ENCODE measurements at regions not wholly inside any gene's neighbourhood (a gene's known extent, or its start where the extent isn't known, plus 50 kb on each side); places are given as distances from the start of the nearest gene placed in this dataset.

GRCh38 chr2:126802316-126802715, 96.4 kb upstream of the TEX51 start:
- Mint-ChIP-seq H3K9me3 (no peaks in the 10 kb centered on the region), H3K4me3 (no peak overlapping the region), H3K4me1 (no peaks in the 10 kb centered on the region), H3K36me3 (ENCODE audit: insufficient read depth) (no peaks in the 10 kb centered on the region), H3K27me3 (peaks cover 27% of the 10 kb centered on the region), H3K27ac (ENCODE audit: low read depth) (no peak overlapping the region)
- DNase-seq (ENCODE audit: low spot score in 2 of 2) (no peak), ATAC-seq (replicated peaks; ENCODE audit: extremely low read depth, poor library complexity, severe bottlenecking) (no peak)

- no peak overlapping the region for H3K27ac Mint-ChIP-seq (ENCODE audit: low read depth)
- no peak for DNase-seq (ENCODE audit: low spot score in 2 of 2)
- H3K4me1 Mint-ChIP-seq: no peaks in the 10 kb centered on the region
- ATAC-seq (replicated peaks; ENCODE audit: extremely low read depth, poor library complexity, severe bottlenecking): no peak
- no peaks in the 10 kb centered on the region for H3K9me3 Mint-ChIP-seq
- H3K36me3 Mint-ChIP-seq (ENCODE audit: insufficient read depth): no peaks in the 10 kb centered on the region
- peaks cover 26% of the 10 kb centered on the region for H3K27me3 Mint-ChIP-seq
- H3K4me3 Mint-ChIP-seq: no peak overlapping the region
These were observed 95.8 kb upstream of the TEX51 start for GRCh38 chr2:126802774-126803433.

DNA sequence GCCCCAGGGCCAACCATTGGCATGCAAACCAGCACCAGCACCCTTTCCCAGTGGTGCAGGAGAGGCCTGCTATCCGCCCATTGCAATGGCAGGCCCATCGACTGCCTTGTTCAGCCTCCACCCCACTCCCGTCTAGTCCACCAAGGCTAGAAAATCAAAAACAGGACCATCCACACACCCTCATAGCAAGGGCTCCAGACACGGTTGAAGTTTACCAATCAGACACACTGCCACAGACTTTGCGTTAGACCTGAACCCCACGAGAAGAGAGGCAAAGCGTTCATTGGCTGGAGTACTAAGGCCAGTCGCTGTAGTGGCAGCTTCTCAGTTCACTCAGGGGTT, 95.3 kb upstream of the TEX51 start:
- no peak for DNase-seq (ENCODE audit: low spot score in 2 of 2)
- H3K4me1 Mint-ChIP-seq: no peaks in the 10 kb centered on the region
- H3K27ac Mint-ChIP-seq (ENCODE audit: low read depth): no peak overlapping the region
- no peaks in the 10 kb centered on the region for H3K9me3 Mint-ChIP-seq
- H3K36me3 Mint-ChIP-seq (ENCODE audit: insufficient read depth): no peaks in the 10 kb centered on the region
- ATAC-seq (replicated peaks; ENCODE audit: extremely low read depth, poor library complexity, severe bottlenecking): no peak
- no peak overlapping the region for H3K4me3 Mint-ChIP-seq
- peaks cover 28% of the 10 kb centered on the region for H3K27me3 Mint-ChIP-seq

DNA sequence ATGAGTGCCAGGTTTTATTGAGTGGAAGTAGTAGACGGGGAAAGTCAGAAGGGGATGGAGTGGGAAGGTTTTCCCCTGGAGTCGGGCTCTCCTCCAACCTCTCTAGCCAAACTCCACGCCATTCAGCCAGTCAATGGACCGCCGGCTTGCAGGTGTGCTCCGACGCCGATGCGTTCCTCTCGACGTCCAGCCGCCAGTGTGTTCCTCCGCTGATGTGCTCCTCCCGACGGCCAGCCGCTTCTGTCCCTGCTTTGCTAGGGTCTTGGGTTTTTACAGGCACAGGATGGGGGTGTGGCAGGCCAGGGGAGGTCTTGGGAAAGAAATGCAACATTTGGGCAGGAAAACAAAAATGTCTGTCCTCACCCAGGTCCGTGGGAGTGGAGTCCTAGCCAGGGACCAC, 94.3 kb upstream of the TEX51 start:
- no peaks in the 10 kb centered on the region for H3K9me3 Mint-ChIP-seq
- no peaks in the 10 kb centered on the region for H3K4me1 Mint-ChIP-seq
- H3K27ac Mint-ChIP-seq (ENCODE audit: low read depth): no peak overlapping the region
- H3K4me3 Mint-ChIP-seq: no peak overlapping the region
- H3K27me3 Mint-ChIP-seq: peaks cover 27% of the 10 kb centered on the region
- ATAC-seq (replicated peaks; ENCODE audit: extremely low read depth, poor library complexity, severe bottlenecking) (no peak), DNase-seq (ENCODE audit: low spot score in 2 of 2) (no peak)
- H3K36me3 Mint-ChIP-seq (ENCODE audit: insufficient read depth): no peaks in the 10 kb centered on the region

DNA sequence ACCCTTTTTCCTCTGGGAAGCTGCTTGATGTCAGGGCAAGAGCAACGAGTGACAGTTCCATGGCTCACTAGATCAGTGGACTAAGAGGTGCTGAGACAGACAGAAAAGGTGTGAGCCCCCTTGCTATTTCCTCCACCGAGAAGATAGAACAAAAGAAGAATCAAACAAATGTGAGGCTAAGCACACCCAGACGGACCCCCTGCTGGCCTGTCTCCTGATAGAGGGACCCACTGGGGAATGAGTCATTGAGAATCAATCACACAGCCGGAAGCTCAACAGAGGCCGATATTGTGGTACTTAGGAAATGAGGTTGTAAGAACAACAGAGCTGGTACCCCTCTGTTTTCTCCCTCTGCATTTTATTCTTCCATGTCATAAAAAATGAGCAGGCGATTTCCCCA, 89.8 kb upstream of the TEX51 start:
- Mint-ChIP-seq H3K9me3 (no peaks in the 10 kb centered on the region), H3K4me1 (no peaks in the 10 kb centered on the region), H3K27me3 (peaks cover 26% of the 10 kb centered on the region), H3K4me3 (no peak overlapping the region), H3K27ac (ENCODE audit: low read depth) (no peak overlapping the region), H3K36me3 (ENCODE audit: insufficient read depth) (no peaks in the 10 kb centered on the region)
- DNase-seq (ENCODE audit: low spot score in 2 of 2): no peak
- ATAC-seq (replicated peaks; ENCODE audit: extremely low read depth, poor library complexity, severe bottlenecking): no peak

DNA sequence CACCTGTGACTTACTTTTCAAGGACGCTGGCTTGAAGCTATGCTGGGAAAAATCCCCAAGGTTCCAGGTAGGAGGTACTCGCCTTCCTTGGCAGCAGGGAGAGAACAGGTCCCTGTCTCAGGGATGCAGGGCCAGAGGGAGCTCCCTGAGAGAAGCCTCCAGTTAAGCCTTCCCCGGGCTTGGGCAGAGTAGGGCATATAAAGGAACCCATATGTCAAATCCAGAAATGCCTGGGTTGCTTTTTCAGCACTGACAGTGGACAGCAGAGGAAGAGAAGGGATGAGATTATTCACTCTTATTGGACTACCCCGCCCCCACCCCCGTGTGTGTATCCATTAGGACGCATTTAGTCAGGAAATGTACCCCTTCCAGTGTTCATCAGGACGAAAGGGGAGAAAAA, 89.3 kb upstream of the TEX51 start:
- ATAC-seq (replicated peaks; ENCODE audit: extremely low read depth, poor library complexity, severe bottlenecking) (no peak), DNase-seq (ENCODE audit: low spot score in 2 of 2) (no peak)
- peaks cover 30% of the 10 kb centered on the region for H3K27me3 Mint-ChIP-seq
- no peaks in the 10 kb centered on the region for H3K4me1 Mint-ChIP-seq
- H3K9me3 Mint-ChIP-seq: no peaks in the 10 kb centered on the region
- no peak overlapping the region for H3K4me3 Mint-ChIP-seq
- H3K36me3 Mint-ChIP-seq (ENCODE audit: insufficient read depth): no peaks in the 10 kb centered on the region
- no peak overlapping the region for H3K27ac Mint-ChIP-seq (ENCODE audit: low read depth)

DNA sequence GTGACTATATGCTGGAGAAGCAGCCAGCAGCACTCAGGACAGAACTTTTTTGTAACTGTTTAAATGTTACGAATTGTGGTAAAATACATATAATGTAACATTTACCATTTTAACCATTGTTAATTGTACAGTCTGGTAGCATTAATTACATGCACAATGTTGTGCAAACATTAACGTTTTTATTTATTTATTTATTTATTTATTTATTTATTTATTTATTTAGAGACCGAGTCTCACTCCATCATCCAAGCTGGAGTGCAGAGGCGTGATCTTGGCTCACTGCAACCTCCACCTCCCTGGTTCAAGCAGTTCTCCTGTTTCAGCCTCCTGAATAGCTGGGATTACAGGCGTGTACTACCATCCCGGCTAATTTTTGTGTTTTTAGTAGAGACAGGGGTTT, 88.7 kb upstream of the TEX51 start:
- no peak overlapping the region for H3K27ac Mint-ChIP-seq (ENCODE audit: low read depth)
- H3K4me1 Mint-ChIP-seq: no peaks in the 10 kb centered on the region
- no peak overlapping the region for H3K4me3 Mint-ChIP-seq
- no peaks in the 10 kb centered on the region for H3K36me3 Mint-ChIP-seq (ENCODE audit: insufficient read depth)
- no peak for ATAC-seq (replicated peaks; ENCODE audit: extremely low read depth, poor library complexity, severe bottlenecking)
- no peaks in the 10 kb centered on the region for H3K9me3 Mint-ChIP-seq
- peaks cover 36% of the 10 kb centered on the region for H3K27me3 Mint-ChIP-seq
- DNase-seq (ENCODE audit: low spot score in 2 of 2): no peak

DNA sequence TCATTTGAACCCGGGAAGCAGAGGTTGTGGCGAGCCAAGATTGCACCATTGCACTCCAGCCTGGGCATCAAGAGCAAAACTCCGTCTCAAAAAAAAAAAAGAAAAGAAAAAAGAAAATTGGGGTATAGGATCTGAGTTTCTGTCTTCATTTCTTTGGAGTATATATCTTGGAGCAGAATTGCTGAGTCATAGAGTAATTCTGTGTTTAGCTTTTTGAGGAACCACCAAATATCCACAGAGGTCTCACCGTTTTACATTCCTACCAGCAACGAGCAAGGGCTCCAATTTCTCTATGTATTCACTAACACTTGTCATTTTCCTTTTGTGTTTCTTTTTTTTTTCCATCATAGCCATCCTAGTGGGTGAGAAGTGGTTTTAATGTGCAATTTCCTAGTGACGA, 87.6 kb upstream of the TEX51 start:
- H3K36me3 Mint-ChIP-seq (ENCODE audit: insufficient read depth): no peaks in the 10 kb centered on the region
- no peak for DNase-seq (ENCODE audit: low spot score in 2 of 2)
- ATAC-seq (replicated peaks; ENCODE audit: extremely low read depth, poor library complexity, severe bottlenecking): no peak
- H3K27ac Mint-ChIP-seq (ENCODE audit: low read depth): no peak overlapping the region
- H3K4me3 Mint-ChIP-seq: no peak overlapping the region
- H3K4me1 Mint-ChIP-seq: no peaks in the 10 kb centered on the region
- H3K9me3 Mint-ChIP-seq: no peaks in the 10 kb centered on the region
- H3K27me3 Mint-ChIP-seq: peaks cover 47% of the 10 kb centered on the region

DNA sequence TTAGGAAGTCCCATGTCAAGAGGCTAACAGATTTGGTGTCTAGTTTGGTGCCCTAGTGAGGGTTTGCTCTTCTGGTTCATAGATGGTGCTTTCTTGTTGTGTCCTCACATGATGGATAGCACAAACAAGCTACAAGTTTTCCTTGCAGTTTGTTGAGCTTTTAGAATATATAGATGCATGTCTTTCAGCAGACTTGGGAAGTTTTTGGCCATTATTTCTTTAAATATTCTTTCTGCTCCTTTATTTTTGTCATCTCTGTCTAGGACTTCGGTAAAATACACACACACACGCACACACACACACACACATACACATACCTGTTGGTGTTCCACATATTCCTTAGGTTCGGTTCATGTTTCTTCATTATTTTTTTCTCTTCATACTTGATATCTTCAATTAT, 81.5 kb upstream of the TEX51 start:
- Mint-ChIP-seq H3K4me1 (no peaks in the 10 kb centered on the region), H3K9me3 (no peaks in the 10 kb centered on the region), H3K36me3 (ENCODE audit: insufficient read depth) (no peaks in the 10 kb centered on the region), H3K27ac (ENCODE audit: low read depth) (no peak overlapping the region), H3K27me3 (peaks cover 83% of the 10 kb centered on the region), H3K4me3 (no peak overlapping the region)
- DNase-seq (ENCODE audit: low spot score in 2 of 2): no peak
- ATAC-seq (replicated peaks; ENCODE audit: extremely low read depth, poor library complexity, severe bottlenecking): no peak

DNA sequence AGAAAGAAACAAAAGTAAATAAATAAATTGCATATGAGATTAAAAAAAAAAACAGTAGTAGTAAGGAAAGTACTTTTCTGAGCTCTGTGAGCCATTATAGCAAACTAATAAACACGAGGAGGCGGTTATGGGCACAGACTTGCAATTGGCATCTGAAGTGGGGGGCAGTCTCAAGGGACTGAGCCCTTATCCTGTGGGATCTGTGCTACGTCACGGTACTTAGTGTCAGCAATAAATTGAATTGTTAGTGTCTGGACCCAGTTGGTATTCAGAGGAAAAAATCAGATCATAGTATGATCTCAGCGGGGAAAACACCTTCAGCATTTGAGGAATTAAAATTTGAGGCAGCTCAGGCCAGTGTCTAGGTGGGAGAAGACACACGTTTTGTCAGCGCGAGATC, 76.6 kb upstream of the TEX51 start:
- H3K36me3 Mint-ChIP-seq (ENCODE audit: insufficient read depth): no peaks in the 10 kb centered on the region
- no peak overlapping the region for H3K4me3 Mint-ChIP-seq
- H3K27me3 Mint-ChIP-seq: peaks cover 60% of the 10 kb centered on the region
- ATAC-seq (replicated peaks; ENCODE audit: extremely low read depth, poor library complexity, severe bottlenecking) (no peak), DNase-seq (ENCODE audit: low spot score in 2 of 2) (no peak)
- H3K27ac Mint-ChIP-seq (ENCODE audit: low read depth): no peak overlapping the region
- H3K4me1 Mint-ChIP-seq: no peaks in the 10 kb centered on the region
- H3K9me3 Mint-ChIP-seq: no peaks in the 10 kb centered on the region

- H3K4me1 Mint-ChIP-seq: no peaks in the 10 kb centered on the region
- ATAC-seq (replicated peaks; ENCODE audit: extremely low read depth, poor library complexity, severe bottlenecking) (no peak), DNase-seq (ENCODE audit: low spot score in 2 of 2) (no peak)
- H3K27ac Mint-ChIP-seq (ENCODE audit: low read depth): no peak overlapping the region
- H3K27me3 Mint-ChIP-seq: peaks cover 60% of the 10 kb centered on the region
- H3K4me3 Mint-ChIP-seq: no peak overlapping the region
- H3K36me3 Mint-ChIP-seq (ENCODE audit: insufficient read depth): no peaks in the 10 kb centered on the region
- no peaks in the 10 kb centered on the region for H3K9me3 Mint-ChIP-seq
These were observed 75.8 kb upstream of the TEX51 start for GRCh38 chr2:126822921-126823320.

GRCh38 chr2:126823951-126824350, 74.7 kb upstream of the TEX51 start:
- Mint-ChIP-seq H3K27ac (ENCODE audit: low read depth) (no peak overlapping the region), H3K4me1 (no peaks in the 10 kb centered on the region), H3K4me3 (no peak overlapping the region), H3K36me3 (ENCODE audit: insufficient read depth) (no peaks in the 10 kb centered on the region), H3K9me3 (no peaks in the 10 kb centered on the region), H3K27me3 (peaks cover 60% of the 10 kb centered on the region)
- ATAC-seq (replicated peaks; ENCODE audit: extremely low read depth, poor library complexity, severe bottlenecking): no peak
- no peak for DNase-seq (ENCODE audit: low spot score in 2 of 2)

GRCh38 chr2:126824663-126825062, 74.0 kb upstream of the TEX51 start:
- Mint-ChIP-seq H3K36me3 (ENCODE audit: insufficient read depth) (no peaks in the 10 kb centered on the region), H3K27ac (ENCODE audit: low read depth) (no peak overlapping the region), H3K27me3 (peaks cover 62% of the 10 kb centered on the region), H3K4me1 (no peaks in the 10 kb centered on the region), H3K9me3 (no peaks in the 10 kb centered on the region), H3K4me3 (no peak overlapping the region)
- DNase-seq (ENCODE audit: low spot score in 2 of 2) (no peak), ATAC-seq (replicated peaks; ENCODE audit: extremely low read depth, poor library complexity, severe bottlenecking) (no peak)

DNA sequence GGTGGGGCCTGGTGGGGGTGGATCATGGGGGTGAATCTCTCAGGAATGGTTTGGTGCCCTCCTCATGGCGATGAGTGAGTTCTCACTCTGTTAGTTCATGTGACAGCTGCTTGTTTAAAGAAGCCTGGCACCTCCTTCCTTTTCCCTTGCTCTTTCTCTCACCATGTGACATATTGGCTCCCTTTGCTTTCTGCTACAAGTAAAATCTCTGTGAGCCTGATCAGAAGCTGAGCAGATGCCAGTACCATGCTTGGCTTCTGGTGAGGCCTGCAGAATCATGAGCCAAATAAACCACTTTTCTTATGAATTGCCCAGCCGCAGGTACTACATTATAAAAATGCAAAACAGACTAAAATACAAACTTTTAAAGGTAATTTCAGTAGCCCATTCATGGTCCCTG, 73.4 kb upstream of the TEX51 start:
- Mint-ChIP-seq H3K27ac (ENCODE audit: low read depth) (no peak overlapping the region), H3K4me3 (no peak overlapping the region), H3K27me3 (peaks cover 60% of the 10 kb centered on the region), H3K4me1 (no peaks in the 10 kb centered on the region), H3K36me3 (ENCODE audit: insufficient read depth) (no peaks in the 10 kb centered on the region), H3K9me3 (no peaks in the 10 kb centered on the region)
- DNase-seq (ENCODE audit: low spot score in 2 of 2) (no peak), ATAC-seq (replicated peaks; ENCODE audit: extremely low read depth, poor library complexity, severe bottlenecking) (no peak)
